ENCODE measurements at regions not wholly inside any gene's neighbourhood (a gene's known extent, or its start where the extent isn't known, plus 50 kb on each side); places are given as distances from the start of the nearest gene placed in this dataset.

DNA sequence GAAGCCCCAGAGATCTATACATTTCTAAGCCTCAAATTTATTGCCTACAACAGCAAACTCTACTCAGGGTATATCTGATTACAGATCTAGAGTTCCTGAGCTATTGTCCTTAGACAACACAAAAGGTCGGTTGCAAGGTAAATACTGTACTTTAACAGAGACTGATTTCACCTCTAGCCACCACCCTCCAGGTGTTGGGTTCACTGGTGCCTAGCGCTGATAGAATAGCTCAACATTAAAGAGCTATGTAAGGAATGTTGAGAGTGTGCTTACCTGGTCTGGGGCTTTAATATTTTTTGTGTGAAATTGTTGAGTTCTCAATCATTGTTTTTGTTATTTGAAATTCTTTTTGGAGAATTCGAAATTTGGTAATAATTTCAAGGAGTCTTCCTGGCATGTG is 277.0 kb upstream of the PSMD7 start:
- no peaks in the 10 kb centered on the region for H3K4me1 ChIP-seq
- H3K27me3 ChIP-seq: peaks cover 0 to 3% (median 0%) of the 10 kb centered on the region in 9 donors
- DNase-seq (no peak), ATAC-seq (no peak)
- peaks cover 0 to 2% (median 0%) of the 10 kb centered on the region in 12 donors for H3K9me3 ChIP-seq
- H3K36me3 ChIP-seq: no peaks in the 10 kb centered on the region
- no peak overlapping the region for H3K27ac ChIP-seq
- TF ChIP-seq CTCF (IDR thresholded peaks at IDR 0.05) (no peak), POLR2A (IDR thresholded peaks at IDR 0.05) (no peak)
- intact Hi-C loops (cut with DNase I): no loop called here
- H3K4me3 ChIP-seq: no peak overlapping the region
- 57 to 73% (median 60%) methylated on average over 3 of the region's 3 CpGs for WGBS, 4 donors

DNA sequence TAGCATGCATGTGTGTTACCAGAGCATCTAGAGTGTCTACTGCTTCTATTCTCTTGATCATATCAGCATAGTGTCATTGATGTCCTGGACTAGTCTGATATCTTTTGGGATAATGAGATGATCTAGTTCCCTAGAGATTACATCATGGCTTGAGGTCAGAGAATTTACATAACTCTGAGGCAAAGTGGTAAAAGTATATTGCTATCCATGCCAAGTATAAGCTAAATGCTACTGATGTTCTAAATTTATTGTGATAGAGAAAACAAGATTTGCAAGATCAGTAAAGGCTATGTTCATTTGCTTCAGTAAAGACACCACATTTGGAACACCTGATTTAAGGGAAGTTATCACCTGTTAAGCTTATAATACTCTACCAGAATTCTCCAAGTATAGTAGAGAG is 280.7 kb upstream of the PSMD7 start:
- Histone ChIP-seq H3K9me3 (peaks cover 0 to 2% (median 0%) of the 10 kb centered on the region in 12 donors), H3K36me3 (no peaks in the 10 kb centered on the region), H3K4me1 (no peaks in the 10 kb centered on the region), H3K27me3 (no peaks in the 10 kb centered on the region), H3K4me3 (no peak overlapping the region), H3K27ac (no peak overlapping the region)
- no peak for TF ChIP-seq CTCF (IDR thresholded peaks at IDR 0.05)
- TF ChIP-seq POLR2A (IDR thresholded peaks at IDR 0.05): no peak
- DNase-seq: no peak
- intact Hi-C loops (cut with DNase I): no loop called here
- ATAC-seq: no peak

GRCh38 chr16:73998707-73999106 is 297.9 kb upstream of the PSMD7 start:
- WGBS, 4 donors: 49 to 61% (median 57%) methylated on average over 2 of the region's 2 CpGs
- no peak for ATAC-seq

GRCh38 chr16:73997971-73998370 is 298.6 kb upstream of the PSMD7 start:
- intact Hi-C loops (cut with DNase I): no loop called here

More at GRCh38 chr16:73998707-73999106, 297.9 kb upstream of the PSMD7 start:
- Histone ChIP-seq H3K27me3 (no peaks in the 10 kb centered on the region), H3K36me3 (no peaks in the 10 kb centered on the region), H3K4me1 (no peaks in the 10 kb centered on the region), H3K9me3 (peaks cover 0 to 22% (median 6%) of the 10 kb centered on the region in 12 donors), H3K27ac (no peak overlapping the region), H3K4me3 (no peak overlapping the region)
- TF ChIP-seq CTCF (IDR thresholded peaks at IDR 0.05) (no peak), POLR2A (IDR thresholded peaks at IDR 0.05) (no peak)
- DNase-seq: no peak
- intact Hi-C loops (cut with DNase I): no loop called here

More at GRCh38 chr16:73997971-73998370, 298.6 kb upstream of the PSMD7 start:
- Histone ChIP-seq H3K36me3 (no peaks in the 10 kb centered on the region), H3K27me3 (no peaks in the 10 kb centered on the region), H3K4me1 (no peaks in the 10 kb centered on the region), H3K9me3 (peaks cover 0 to 14% (median under 1%) of the 10 kb centered on the region in 12 donors), H3K4me3 (no peak overlapping the region), H3K27ac (no peak overlapping the region)
- 41 to 55% (median 51%) methylated on average over 4 of the region's 4 CpGs for WGBS, 4 donors
- no peak for ATAC-seq
- no peak for DNase-seq
- TF ChIP-seq POLR2A (IDR thresholded peaks at IDR 0.05) (no peak), CTCF (IDR thresholded peaks at IDR 0.05) (no peak)
